Upper lobe of left lung (tissue), 4 donors: ENCODE measurements at regions not wholly inside any gene's neighbourhood (a gene's known extent, or its start where the extent isn't known, plus 50 kb on each side); places are given as distances from the start of the nearest gene placed in this dataset.
A peak's percentile ranks its signal among the peaks of the same experiment; 100 is the strongest.

ENCODE experiments used
- EP300 ChIP-seq, 4 donors: sonication (generic); formaldehyde crosslinking; IDR thresholded peaks; one replicate each; pipeline ENCODE4 v1.5.1; 2017; ENCODE audit warnings: antibody characterized with exemption in 4 of 4, control low read depth in 2 of 4
- POLR2A ChIP-seq, 4 donors: fragments of 450-650 bp; IDR thresholded peaks; one replicate each; pipeline ENCODE4 v1.5.1; 2016 to 2017; ENCODE audit warnings: antibody characterized with exemption in 4 of 4, mild to moderate bottlenecking in 2 of 4
- POLR2AphosphoS5 ChIP-seq, 2 donors: sonication (generic); formaldehyde crosslinking; IDR thresholded peaks; one replicate each; pipeline ENCODE4 v1.5.1; 2017; ENCODE audit warnings: antibody characterized with exemption in 2 of 2
- TF ChIP-seq, protein P1 (sequence below), 6 experiments: fragments of 450-650 bp in 4 of 6; fragments of 200-600 bp in 2 of 6; sonication (generic) in 2 of 6; IDR thresholded peaks; one replicate each; pipeline ENCODE4 v1.5.1; 2016 to 2019; ENCODE audit warnings: antibody characterized with exemption in 6 of 6

DNA sequence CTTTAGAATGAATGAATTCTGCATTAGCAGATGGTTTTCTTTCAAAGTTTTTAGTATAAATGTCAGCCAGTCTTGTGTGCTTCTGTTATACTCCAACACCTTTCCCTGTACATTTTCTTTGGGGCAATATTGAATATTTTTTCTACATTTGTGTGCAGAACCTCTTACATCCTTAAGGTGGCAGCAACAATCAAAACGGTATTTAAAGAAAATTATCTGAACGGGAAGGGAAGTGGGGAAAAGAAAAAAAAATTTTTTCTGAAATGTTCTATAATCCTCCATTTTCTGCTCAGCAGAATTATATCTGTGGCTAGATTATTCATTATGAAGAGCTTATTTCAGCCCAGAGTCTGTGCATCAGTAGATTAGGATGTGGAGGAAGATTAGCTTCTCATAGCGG lies 347.3 kb upstream of the RAG2 start:
- TF ChIP-seq POLR2A (IDR thresholded peaks at IDR 0.05) (no peak), POLR2AphosphoS5 (IDR thresholded peaks at IDR 0.05) (no peak), EP300 (IDR thresholded peaks at IDR 0.05) (no peak)
- TF ChIP-seq, protein P1, sequence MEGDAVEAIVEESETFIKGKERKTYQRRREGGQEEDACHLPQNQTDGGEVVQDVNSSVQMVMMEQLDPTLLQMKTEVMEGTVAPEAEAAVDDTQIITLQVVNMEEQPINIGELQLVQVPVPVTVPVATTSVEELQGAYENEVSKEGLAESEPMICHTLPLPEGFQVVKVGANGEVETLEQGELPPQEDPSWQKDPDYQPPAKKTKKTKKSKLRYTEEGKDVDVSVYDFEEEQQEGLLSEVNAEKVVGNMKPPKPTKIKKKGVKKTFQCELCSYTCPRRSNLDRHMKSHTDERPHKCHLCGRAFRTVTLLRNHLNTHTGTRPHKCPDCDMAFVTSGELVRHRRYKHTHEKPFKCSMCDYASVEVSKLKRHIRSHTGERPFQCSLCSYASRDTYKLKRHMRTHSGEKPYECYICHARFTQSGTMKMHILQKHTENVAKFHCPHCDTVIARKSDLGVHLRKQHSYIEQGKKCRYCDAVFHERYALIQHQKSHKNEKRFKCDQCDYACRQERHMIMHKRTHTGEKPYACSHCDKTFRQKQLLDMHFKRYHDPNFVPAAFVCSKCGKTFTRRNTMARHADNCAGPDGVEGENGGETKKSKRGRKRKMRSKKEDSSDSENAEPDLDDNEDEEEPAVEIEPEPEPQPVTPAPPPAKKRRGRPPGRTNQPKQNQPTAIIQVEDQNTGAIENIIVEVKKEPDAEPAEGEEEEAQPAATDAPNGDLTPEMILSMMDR (IDR thresholded peaks at IDR 0.05), result peak in 1 of 6 experiments; percentile 12
